ENCODE measurements at regions not wholly inside any gene's neighbourhood (a gene's known extent, or its start where the extent isn't known, plus 50 kb on each side); places are given as distances from the start of the nearest gene placed in this dataset.

GRCh38 chr20:16982091-16982726 is 234.1 kb downstream of the OTOR start:
- Mint-ChIP-seq H3K4me1 (ENCODE audit: insufficient read depth, unreplicated experiment) (no peaks in the 10 kb centered on the region), H3K27ac (ENCODE audit: low read depth, unreplicated experiment) (no peak overlapping the region), H3K4me3 (ENCODE audit: unreplicated experiment) (no peak overlapping the region), H3K9me3 (ENCODE audit: unreplicated experiment) (no peaks in the 10 kb centered on the region), H3K27me3 (ENCODE audit: insufficient read depth, unreplicated experiment) (no peaks in the 10 kb centered on the region), H3K36me3 (ENCODE audit: insufficient read depth, unreplicated experiment) (no peaks in the 10 kb centered on the region)
- intact Hi-C loops (cut with micrococcal nuclease) = no loop called here
- ChIA-PET CTCF (interaction anchor here (1.0 kb wide), 1 partner anchor 449 kb away, joined by 3 read pairs; no protein-coding TSS in a partner anchor), POLR2A (no interaction called here)
- TF ChIP-seq CTCF (IDR thresholded peaks at IDR 0.05; ENCODE audit: unreplicated experiment) = no peak
- BruUV-seq (replicated peaks) = no TSS peak
- DNase-seq (ENCODE audit: unreplicated experiment) = no peak

GRCh38 chr20:16984481-16984880 is 236.3 kb downstream of the OTOR start:
- Mint-ChIP-seq H3K4me3 (ENCODE audit: unreplicated experiment) (no peak overlapping the region), H3K27me3 (ENCODE audit: insufficient read depth, unreplicated experiment) (no peaks in the 10 kb centered on the region), H3K36me3 (ENCODE audit: insufficient read depth, unreplicated experiment) (no peaks in the 10 kb centered on the region), H3K4me1 (ENCODE audit: insufficient read depth, unreplicated experiment) (no peaks in the 10 kb centered on the region), H3K9me3 (ENCODE audit: unreplicated experiment) (no peaks in the 10 kb centered on the region), H3K27ac (ENCODE audit: low read depth, unreplicated experiment) (no peak overlapping the region)
- POLR2A ChIA-PET = no interaction called here
- TF ChIP-seq CTCF (IDR thresholded peaks at IDR 0.05; ENCODE audit: unreplicated experiment) = no peak
- CTCF ChIA-PET = interaction anchor here (0.6 kb wide), 1 partner anchor 15 kb away, joined by 3 read pairs; no protein-coding TSS in a partner anchor
- no peak for DNase-seq (ENCODE audit: unreplicated experiment)
- BruUV-seq (replicated peaks) = no TSS peak
- intact Hi-C loops (cut with micrococcal nuclease) = no loop called here

GRCh38 chr20:17003170-17003870 is 223.5 kb upstream of the PCSK2 start:
- peaks cover 46% of the 10 kb centered on the region for H3K27me3 Mint-ChIP-seq (ENCODE audit: insufficient read depth, unreplicated experiment)
- no peak overlapping the region for H3K4me3 Mint-ChIP-seq (ENCODE audit: unreplicated experiment)
- no peaks in the 10 kb centered on the region for H3K36me3 Mint-ChIP-seq (ENCODE audit: insufficient read depth, unreplicated experiment)
- BruUV-seq (replicated peaks) = no TSS peak
- POLR2A ChIA-PET = no interaction called here
- intact Hi-C loops (cut with micrococcal nuclease) = no loop called here
- DNase-seq (ENCODE audit: unreplicated experiment) = no peak
- no peaks in the 10 kb centered on the region for H3K4me1 Mint-ChIP-seq (ENCODE audit: insufficient read depth, unreplicated experiment)
- CTCF ChIA-PET = interaction anchor here (0.6 to 1.0 kb wide), 3 partner anchors 28 to 428 kb away, joined by 3 to 6 read pairs (median 3); no protein-coding TSS in a partner anchor
- TF ChIP-seq CTCF (IDR thresholded peaks at IDR 0.05; ENCODE audit: unreplicated experiment) = no peak
- H3K9me3 Mint-ChIP-seq (ENCODE audit: unreplicated experiment) = peaks cover 7% of the 10 kb centered on the region
- H3K27ac Mint-ChIP-seq (ENCODE audit: low read depth, unreplicated experiment) = no peak overlapping the region

- ChIA-PET POLR2A (no interaction called here), CTCF (interaction anchor here (1.7 kb wide), 1 partner anchor 189 kb away, joined by 3 read pairs; no protein-coding TSS in a partner anchor)
- no peaks in the 10 kb centered on the region for H3K36me3 Mint-ChIP-seq (ENCODE audit: insufficient read depth, unreplicated experiment)
- no peaks in the 10 kb centered on the region for H3K9me3 Mint-ChIP-seq (ENCODE audit: unreplicated experiment)
- no peak overlapping the region for H3K27ac Mint-ChIP-seq (ENCODE audit: low read depth, unreplicated experiment)
- DNase-seq (ENCODE audit: unreplicated experiment) = no peak
- intact Hi-C loops (cut with micrococcal nuclease) = no loop called here
- no peak overlapping the region for H3K4me3 Mint-ChIP-seq (ENCODE audit: unreplicated experiment)
- peaks cover 18% of the 10 kb centered on the region for H3K27me3 Mint-ChIP-seq (ENCODE audit: insufficient read depth, unreplicated experiment)
- no peak for TF ChIP-seq CTCF (IDR thresholded peaks at IDR 0.05; ENCODE audit: unreplicated experiment)
- H3K4me1 Mint-ChIP-seq (ENCODE audit: insufficient read depth, unreplicated experiment) = no peaks in the 10 kb centered on the region
- no TSS peak for BruUV-seq (replicated peaks)
Measured at GRCh38 chr20:17010181-17010580, 216.7 kb upstream of the PCSK2 start.
